KMS-11 (cell line): ENCODE measurements at regions not wholly inside any gene's neighbourhood (a gene's known extent, or its start where the extent isn't known, plus 50 kb on each side); places are given as distances from the start of the nearest gene placed in this dataset.

ENCODE experiments used
- H2AFZ ChIP-seq: fragments of 200-600 bp; sonication (generic); 2 replicates; pipeline ENCODE4 v1.6.1; 2016; ENCODE audit warnings: antibody characterized with exemption, mixed run types, low read depth
- H3K27ac ChIP-seq: fragments of 200-600 bp; sonication (generic); 2 replicates; pipeline ENCODE4 v1.6.1; 2016; ENCODE audit warnings: mild to moderate bottlenecking, mixed run types
- H3K27me3 ChIP-seq: fragments of 200-600 bp; sonication (generic); 2 replicates; pipeline ENCODE4 v1.6.1; 2017; ENCODE audit warnings: mild to moderate bottlenecking, low read depth, mixed run types, moderate library complexity; ENCODE audit not compliant: insufficient read depth
- H3K36me3 ChIP-seq: fragments of 200-600 bp; sonication (generic); 2 replicates; pipeline ENCODE4 v1.6.1; 2017; ENCODE audit warnings: mild to moderate bottlenecking, mixed run types; ENCODE audit not compliant: insufficient read depth
- H3K4me1 ChIP-seq: fragments of 200-600 bp; sonication (generic); 2 replicates; pipeline ENCODE4 v1.6.1; 2016; ENCODE audit warnings: mild to moderate bottlenecking, low read depth, mixed run types; ENCODE audit not compliant: poor library complexity, severe bottlenecking
- H3K4me2 ChIP-seq: fragments of 200-600 bp; sonication (generic); 2 replicates; pipeline ENCODE4 v1.7.0; 2016; ENCODE audit warnings: mild to moderate bottlenecking, mixed run types
- H3K4me3 ChIP-seq: fragments of 200-600 bp; sonication (generic); IDR thresholded peaks from 2 replicates; pipeline ENCODE4 v1.6.1; 2017; ENCODE audit warnings: low read depth, low read length, mixed read lengths; ENCODE audit not compliant: insufficient read depth
- H3K79me2 ChIP-seq: fragments of 200-600 bp; sonication (generic); 2 replicates; pipeline ENCODE4 v1.6.1; 2016; ENCODE audit warnings: low read depth, mixed run types; ENCODE audit not compliant: insufficient read depth
- H3K9ac ChIP-seq: fragments of 200-600 bp; sonication (generic); 2 replicates; pipeline ENCODE4 v1.6.1; 2016; ENCODE audit warnings: mild to moderate bottlenecking, mixed run types
- H4K20me1 ChIP-seq: fragments of 200-600 bp; sonication (generic); 2 replicates; pipeline ENCODE4 v1.6.1; 2016; ENCODE audit warnings: mild to moderate bottlenecking, mixed run types; ENCODE audit not compliant: insufficient read depth
- TF ChIP-seq, protein P1 (sequence below): fragments of 200-600 bp; sonication (generic); conservative IDR thresholded peaks from 2 replicates; pipeline ENCODE4 v1.6.1; 2017; ENCODE audit warnings: low read depth, mild to moderate bottlenecking, antibody characterized with exemption, low read length, moderate library complexity, mixed read lengths

DNA sequence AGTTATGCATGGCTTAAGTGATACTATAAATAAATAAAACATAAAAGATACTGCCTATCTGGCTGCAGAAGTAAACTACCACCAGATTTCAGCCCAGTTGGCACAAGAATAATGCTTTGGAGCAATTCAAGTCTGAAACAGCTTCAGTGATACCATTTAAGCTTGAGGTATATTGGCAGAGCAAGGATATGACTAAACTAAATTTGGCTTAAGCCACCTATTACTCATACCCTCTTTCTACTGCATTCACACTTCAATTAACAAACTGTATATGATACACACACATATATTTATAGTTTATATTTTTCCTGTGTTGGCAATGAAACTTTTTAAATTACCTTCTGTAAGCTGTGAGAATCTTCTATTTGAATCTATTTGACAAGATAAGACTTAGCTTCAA lies 431.9 kb downstream of the ANXA1 start:
- no peaks in the 10 kb centered on the region for H3K4me1 ChIP-seq
- H3K27ac ChIP-seq = no peak overlapping the region
- H3K4me3 ChIP-seq = no peak overlapping the region
- no peaks in the 10 kb centered on the region for H4K20me1 ChIP-seq
- H3K9ac ChIP-seq = no peak overlapping the region
- H3K4me2 ChIP-seq = no peak overlapping the region
- TF ChIP-seq, protein P1, sequence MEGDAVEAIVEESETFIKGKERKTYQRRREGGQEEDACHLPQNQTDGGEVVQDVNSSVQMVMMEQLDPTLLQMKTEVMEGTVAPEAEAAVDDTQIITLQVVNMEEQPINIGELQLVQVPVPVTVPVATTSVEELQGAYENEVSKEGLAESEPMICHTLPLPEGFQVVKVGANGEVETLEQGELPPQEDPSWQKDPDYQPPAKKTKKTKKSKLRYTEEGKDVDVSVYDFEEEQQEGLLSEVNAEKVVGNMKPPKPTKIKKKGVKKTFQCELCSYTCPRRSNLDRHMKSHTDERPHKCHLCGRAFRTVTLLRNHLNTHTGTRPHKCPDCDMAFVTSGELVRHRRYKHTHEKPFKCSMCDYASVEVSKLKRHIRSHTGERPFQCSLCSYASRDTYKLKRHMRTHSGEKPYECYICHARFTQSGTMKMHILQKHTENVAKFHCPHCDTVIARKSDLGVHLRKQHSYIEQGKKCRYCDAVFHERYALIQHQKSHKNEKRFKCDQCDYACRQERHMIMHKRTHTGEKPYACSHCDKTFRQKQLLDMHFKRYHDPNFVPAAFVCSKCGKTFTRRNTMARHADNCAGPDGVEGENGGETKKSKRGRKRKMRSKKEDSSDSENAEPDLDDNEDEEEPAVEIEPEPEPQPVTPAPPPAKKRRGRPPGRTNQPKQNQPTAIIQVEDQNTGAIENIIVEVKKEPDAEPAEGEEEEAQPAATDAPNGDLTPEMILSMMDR = no peak
- H2AFZ ChIP-seq = no peak overlapping the region
- H3K79me2 ChIP-seq = no peaks in the 10 kb centered on the region
- H3K36me3 ChIP-seq = no peaks in the 10 kb centered on the region
- H3K27me3 ChIP-seq = no peaks in the 10 kb centered on the region

DNA sequence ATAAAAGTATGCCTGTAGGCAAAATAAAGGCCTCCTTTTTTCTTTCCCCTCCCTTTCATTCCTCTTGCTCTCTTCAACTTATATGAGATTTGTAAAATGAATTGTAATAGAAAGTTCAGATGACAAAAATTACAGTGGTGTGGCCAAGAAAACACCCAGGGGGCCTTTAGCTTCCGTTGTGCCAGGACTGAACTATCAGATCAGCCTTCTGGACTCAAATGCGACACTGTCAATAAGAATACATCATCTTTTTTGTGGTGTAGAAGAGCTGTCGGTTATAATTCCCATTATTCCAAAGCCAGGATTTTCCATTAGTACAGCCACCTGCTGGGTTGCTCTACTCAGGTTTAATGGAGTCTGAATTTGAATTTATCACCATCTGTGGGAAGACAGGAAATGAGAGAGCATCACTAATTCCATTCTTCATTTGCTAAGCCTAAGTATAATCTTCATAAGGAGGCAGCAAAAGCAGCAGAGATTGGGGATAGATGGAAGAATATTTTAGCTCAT lies 443.4 kb downstream of the ANXA1 start:
- Histone ChIP-seq H3K9ac (no peak overlapping the region), H3K4me3 (no peak overlapping the region), H3K79me2 (no peaks in the 10 kb centered on the region), H2AFZ (no peak overlapping the region), H3K4me2 (no peak overlapping the region), H3K27ac (no peak overlapping the region), H3K36me3 (no peaks in the 10 kb centered on the region), H3K27me3 (no peaks in the 10 kb centered on the region), H3K4me1 (no peaks in the 10 kb centered on the region), H4K20me1 (no peaks in the 10 kb centered on the region)
- TF ChIP-seq, protein P1 = no peak

- H3K36me3 ChIP-seq = no peaks in the 10 kb centered on the region
- no peak overlapping the region for H3K4me2 ChIP-seq
- H3K79me2 ChIP-seq = no peaks in the 10 kb centered on the region
- no peak overlapping the region for H3K9ac ChIP-seq
- H2AFZ ChIP-seq = no peak overlapping the region
- H3K4me1 ChIP-seq = no peaks in the 10 kb centered on the region
- TF ChIP-seq, protein P1 = no peak
- no peak overlapping the region for H3K4me3 ChIP-seq
- no peak overlapping the region for H3K27ac ChIP-seq
- no peaks in the 10 kb centered on the region for H4K20me1 ChIP-seq
- H3K27me3 ChIP-seq = no peaks in the 10 kb centered on the region
Observed at GRCh38 chr9:73596321-73596720, 444.7 kb downstream of the ANXA1 start.

- H3K79me2 ChIP-seq = no peaks in the 10 kb centered on the region
- no peaks in the 10 kb centered on the region for H3K27me3 ChIP-seq
- TF ChIP-seq, protein P1 = no peak
- no peaks in the 10 kb centered on the region for H3K36me3 ChIP-seq
- H3K4me2 ChIP-seq = no peak overlapping the region
- no peak overlapping the region for H3K9ac ChIP-seq
- no peak overlapping the region for H3K27ac ChIP-seq
- H4K20me1 ChIP-seq = no peaks in the 10 kb centered on the region
- H3K4me1 ChIP-seq = no peaks in the 10 kb centered on the region
- H3K4me3 ChIP-seq = no peak overlapping the region
- H2AFZ ChIP-seq = no peak overlapping the region
Observed at GRCh38 chr9:73597039-73597438, 445.4 kb downstream of the ANXA1 start.
